ENCODE measurements at regions not wholly inside any gene's neighbourhood (a gene's known extent, or its start where the extent isn't known, plus 50 kb on each side); places are given as distances from the start of the nearest gene placed in this dataset.

DNA sequence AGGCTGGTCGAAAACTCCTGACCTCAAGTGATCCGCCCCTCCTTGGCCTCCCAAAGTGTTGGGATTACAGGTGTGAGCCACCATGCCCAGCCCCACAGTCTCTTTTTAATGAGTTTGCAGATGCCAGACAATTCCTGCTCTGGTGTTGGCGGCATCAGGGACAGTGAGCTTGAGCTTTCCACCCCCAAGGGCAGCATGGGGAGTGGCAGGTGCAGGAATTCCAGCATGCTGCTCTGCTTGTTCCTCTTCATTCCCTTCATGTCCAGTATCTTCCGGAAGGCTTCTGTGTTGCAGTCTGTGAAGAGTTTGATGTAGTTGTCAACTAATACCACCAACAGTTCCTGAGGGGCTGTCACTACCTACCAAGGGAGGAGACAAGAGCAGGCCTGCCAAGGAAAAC, 137.3 kb downstream of the SS18 start:
- BruUV-seq (replicated peaks) = no TSS peak
- no peaks in the 10 kb centered on the region for H3K9me3 Mint-ChIP-seq (ENCODE audit: unreplicated experiment)
- Histone ChIP-seq H3K4me1 (no peaks in the 10 kb centered on the region), H3K9me3 (no peaks in the 10 kb centered on the region), H3K27me3 (replicated peaks; ENCODE audit: control insufficient read depth, insufficient read depth, low read length) (no peaks in the 10 kb centered on the region), H3K4me3 (ENCODE audit: low read depth, low read length) (no peak overlapping the region), H3K36me3 (ENCODE audit: control insufficient read depth, insufficient read depth, low read length) (no peaks in the 10 kb centered on the region)
- intact Hi-C loops (cut with micrococcal nuclease; ENCODE audit: unreplicated experiment) = no loop called here
- no peaks in the 10 kb centered on the region for H3K36me3 Mint-ChIP-seq (ENCODE audit: insufficient read depth, unreplicated experiment)
- POLR2A ChIA-PET = no interaction called here
- H3K4me3 Mint-ChIP-seq (ENCODE audit: unreplicated experiment) = no peak overlapping the region
- TF ChIP-seq, protein P1, sequence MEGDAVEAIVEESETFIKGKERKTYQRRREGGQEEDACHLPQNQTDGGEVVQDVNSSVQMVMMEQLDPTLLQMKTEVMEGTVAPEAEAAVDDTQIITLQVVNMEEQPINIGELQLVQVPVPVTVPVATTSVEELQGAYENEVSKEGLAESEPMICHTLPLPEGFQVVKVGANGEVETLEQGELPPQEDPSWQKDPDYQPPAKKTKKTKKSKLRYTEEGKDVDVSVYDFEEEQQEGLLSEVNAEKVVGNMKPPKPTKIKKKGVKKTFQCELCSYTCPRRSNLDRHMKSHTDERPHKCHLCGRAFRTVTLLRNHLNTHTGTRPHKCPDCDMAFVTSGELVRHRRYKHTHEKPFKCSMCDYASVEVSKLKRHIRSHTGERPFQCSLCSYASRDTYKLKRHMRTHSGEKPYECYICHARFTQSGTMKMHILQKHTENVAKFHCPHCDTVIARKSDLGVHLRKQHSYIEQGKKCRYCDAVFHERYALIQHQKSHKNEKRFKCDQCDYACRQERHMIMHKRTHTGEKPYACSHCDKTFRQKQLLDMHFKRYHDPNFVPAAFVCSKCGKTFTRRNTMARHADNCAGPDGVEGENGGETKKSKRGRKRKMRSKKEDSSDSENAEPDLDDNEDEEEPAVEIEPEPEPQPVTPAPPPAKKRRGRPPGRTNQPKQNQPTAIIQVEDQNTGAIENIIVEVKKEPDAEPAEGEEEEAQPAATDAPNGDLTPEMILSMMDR (IDR thresholded peaks at IDR 0.05; ENCODE audit: insufficient read depth in 1 of 2, low read depth in 1 of 2, low read length in 1 of 2, severe bottlenecking in 1 of 2, unreplicated experiment in 1 of 2) = no peak
- CTCF ChIA-PET = no interaction called here
- no peak overlapping the region for H3K27ac Mint-ChIP-seq (ENCODE audit: unreplicated experiment)
- H3K4me1 Mint-ChIP-seq (ENCODE audit: low read depth, unreplicated experiment) = no peaks in the 10 kb centered on the region
- no peaks in the 10 kb centered on the region for H3K27me3 Mint-ChIP-seq (ENCODE audit: insufficient read depth, unreplicated experiment)
- DNase-seq = no peak

DNA sequence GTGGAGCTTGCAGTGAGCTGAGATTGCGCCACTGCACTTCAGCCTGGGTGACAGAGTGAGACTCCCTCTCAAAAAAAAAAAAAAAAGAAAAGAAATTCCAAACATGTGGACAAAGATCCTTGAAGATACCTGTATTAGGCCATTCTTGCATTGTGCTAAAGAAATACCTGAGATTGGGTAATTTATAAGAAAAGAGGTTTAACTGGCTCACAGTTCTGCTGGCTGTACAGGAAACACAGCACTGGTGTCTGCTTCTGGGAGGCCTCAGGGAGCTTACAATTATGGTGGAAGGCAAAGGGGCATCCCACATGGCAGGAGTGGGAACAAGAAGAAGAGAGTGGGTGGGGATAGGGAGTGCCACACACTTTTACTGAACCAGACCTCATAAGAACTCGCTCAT, 140.1 kb downstream of the SS18 start:
- POLR2A ChIA-PET = no interaction called here
- H3K9me3 ChIP-seq = no peaks in the 10 kb centered on the region
- no peaks in the 10 kb centered on the region for H3K4me1 ChIP-seq
- CTCF ChIA-PET = no interaction called here
- TF ChIP-seq, protein P1 (IDR thresholded peaks at IDR 0.05; ENCODE audit: insufficient read depth in 1 of 2, low read depth in 1 of 2, low read length in 1 of 2, severe bottlenecking in 1 of 2, unreplicated experiment in 1 of 2) = no peak
- H3K9me3 Mint-ChIP-seq (ENCODE audit: unreplicated experiment) = no peaks in the 10 kb centered on the region
- no peaks in the 10 kb centered on the region for H3K4me1 Mint-ChIP-seq (ENCODE audit: low read depth, unreplicated experiment)
- no peak for DNase-seq
- peaks cover 8% of the 10 kb centered on the region for H3K27me3 Mint-ChIP-seq (ENCODE audit: insufficient read depth, unreplicated experiment)
- no peak overlapping the region for H3K27ac Mint-ChIP-seq (ENCODE audit: unreplicated experiment)
- no peaks in the 10 kb centered on the region for H3K36me3 ChIP-seq (ENCODE audit: control insufficient read depth, insufficient read depth, low read length)
- no peak overlapping the region for H3K4me3 ChIP-seq (ENCODE audit: low read depth, low read length)
- no TSS peak for BruUV-seq (replicated peaks)
- no peak overlapping the region for H3K4me3 Mint-ChIP-seq (ENCODE audit: unreplicated experiment)
- H3K27me3 ChIP-seq (replicated peaks; ENCODE audit: control insufficient read depth, insufficient read depth, low read length) = no peaks in the 10 kb centered on the region
- H3K36me3 Mint-ChIP-seq (ENCODE audit: insufficient read depth, unreplicated experiment) = no peaks in the 10 kb centered on the region
- intact Hi-C loops (cut with micrococcal nuclease; ENCODE audit: unreplicated experiment) = no loop called here

- TF ChIP-seq, protein P1 (IDR thresholded peaks at IDR 0.05; ENCODE audit: insufficient read depth in 1 of 2, low read depth in 1 of 2, low read length in 1 of 2, severe bottlenecking in 1 of 2, unreplicated experiment in 1 of 2) = no peak
- no peaks in the 10 kb centered on the region for H3K4me1 Mint-ChIP-seq (ENCODE audit: low read depth, unreplicated experiment)
- ChIA-PET POLR2A (no interaction called here), CTCF (no interaction called here)
- H3K36me3 Mint-ChIP-seq (ENCODE audit: insufficient read depth, unreplicated experiment) = no peaks in the 10 kb centered on the region
- H3K9me3 Mint-ChIP-seq (ENCODE audit: unreplicated experiment) = no peaks in the 10 kb centered on the region
- H3K27me3 ChIP-seq (replicated peaks; ENCODE audit: control insufficient read depth, insufficient read depth, low read length) = no peaks in the 10 kb centered on the region
- no peaks in the 10 kb centered on the region for H3K9me3 ChIP-seq
- DNase-seq = no peak
- H3K27ac Mint-ChIP-seq (ENCODE audit: unreplicated experiment) = no peak overlapping the region
- intact Hi-C loops (cut with micrococcal nuclease; ENCODE audit: unreplicated experiment) = no loop called here
- no peak overlapping the region for H3K4me3 ChIP-seq (ENCODE audit: low read depth, low read length)
- no peaks in the 10 kb centered on the region for H3K36me3 ChIP-seq (ENCODE audit: control insufficient read depth, insufficient read depth, low read length)
- no peaks in the 10 kb centered on the region for H3K4me1 ChIP-seq
- BruUV-seq (replicated peaks) = no TSS peak
- H3K27me3 Mint-ChIP-seq (ENCODE audit: insufficient read depth, unreplicated experiment) = peaks cover 8% of the 10 kb centered on the region
- no peak overlapping the region for H3K4me3 Mint-ChIP-seq (ENCODE audit: unreplicated experiment)
These were observed 143.9 kb downstream of the SS18 start for GRCh38 chr18:25946540-25946939.
